Testis (tissue), 2 donors: ENCODE measurements at regions not wholly inside any gene's neighbourhood (a gene's known extent, or its start where the extent isn't known, plus 50 kb on each side); places are given as distances from the start of the nearest gene placed in this dataset.

Experiments
- CTCF ChIP-seq, 3 experiments: fragments of 450-650 bp in 2 of 3; fragments of 200-600 bp in 1 of 3; sonication (generic) in 1 of 3; IDR thresholded peaks; one replicate each; pipeline ENCODE4 v1.5.1; 2016 to 2019; ENCODE audit warnings: antibody characterized with exemption in 3 of 3, mild to moderate bottlenecking in 2 of 3, moderate library complexity in 1 of 3
- POLR2A ChIP-seq: fragments of 450-650 bp; IDR thresholded peaks from one replicate; pipeline ENCODE4 v1.6.1; 2017; ENCODE audit warnings: antibody characterized with exemption, mild to moderate bottlenecking, moderate library complexity

GRCh38 chr2:7355781-7356180 is 438.6 kb downstream of the RNF144A start:
- TF ChIP-seq POLR2A (no peak), CTCF (IDR thresholded peaks at IDR 0.05) (no peak)
